ENCODE measurements at regions not wholly inside any gene's neighbourhood (a gene's known extent, or its start where the extent isn't known, plus 50 kb on each side); places are given as distances from the start of the nearest gene placed in this dataset.

GRCh38 chr17:72412650-72413076, 291.8 kb downstream of the SOX9 start:
- TF ChIP-seq CTCF (IDR thresholded peaks at IDR 0.05; ENCODE audit: low read length) (no peak), EZH2 (optimal IDR thresholded peaks at IDR 0.05; ENCODE audit: low read depth, low read length) (no peak), EZH2phosphoT487 (IDR thresholded peaks at IDR 0.05; ENCODE audit: low read length) (no peak)
